Right lobe of liver (tissue), 6 donors: ENCODE measurements at regions not wholly inside any gene's neighbourhood (a gene's known extent, or its start where the extent isn't known, plus 50 kb on each side); places are given as distances from the start of the nearest gene placed in this dataset.

Experiments
- ATAC-seq, 4 donors: fragments of 200-7000 bp; cut with Tn5 transposase; one replicate each; pipeline ENCODE4 v1.9.1; 2020; ENCODE audit warnings: mild to moderate bottlenecking in 4 of 4, moderate library complexity in 4 of 4
- DNase-seq, 3 donors: peaks; one replicate each; pipeline ENCODE4 v3.0.0-alpha.2; 2020
- H3K27ac ChIP-seq, 3 donors: fragments of 200-600 bp; one replicate each; pipeline ENCODE4 v1.8.0; 2022
- H3K27me3 ChIP-seq, 2 donors: fragments of 200-600 bp; one replicate each; pipeline ENCODE4 v1.8.0; 2022
- H3K36me3 ChIP-seq, 4 donors: fragments of 200-600 bp; sonication (generic) in 1 of 4; one replicate each; pipeline versions ENCODE4 v1.5.1 to v1.8.0; 2017 to 2022; ENCODE audit warnings: control low read depth in 1 of 4
- H3K4me1 ChIP-seq, 4 donors: fragments of 200-600 bp; sonication (generic) in 1 of 4; one replicate each; pipeline versions ENCODE4 v1.5.1 to v1.8.0; 2017 to 2022; ENCODE audit warnings: control low read depth in 1 of 4
- H3K4me3 ChIP-seq, 3 donors: fragments of 200-600 bp; one replicate each; pipeline ENCODE4 v1.8.0; 2022
- H3K9me3 ChIP-seq, 4 donors: fragments of 200-600 bp; sonication (generic) in 1 of 4; one replicate each; pipeline versions ENCODE4 v1.5.1 to v1.8.0; 2017 to 2022; ENCODE audit warnings: control low read depth in 1 of 4
- POLR2A ChIP-seq: fragments of 450-650 bp; IDR thresholded peaks from one replicate; pipeline ENCODE4 v1.6.1; 2017; ENCODE audit warnings: antibody characterized with exemption, mild to moderate bottlenecking
- WGBS: methylation state at CpG from one replicate; pipeline ENCODE4 v1.1.6; 2018; ENCODE audit warnings: low coverage, low lambda C conversion rate; ENCODE audit not compliant: insufficient coverage; ENCODE audit errors: missing lambda C conversion rate; 5-methylcytosine and 5-hydroxymethylcytosine counted together
- intact Hi-C, 2 donors: fragments of 100-400 bp; cut with DNase I; formaldehyde crosslinking; loops; one replicate each; pipeline versions ENCODE4 v1.11.2 to v1.14.1; 2022
- TF ChIP-seq, protein P1 (sequence below), 4 donors: fragments of 200-600 bp in 3 of 4; fragments of 450-650 bp in 1 of 4; IDR thresholded peaks; one replicate each; pipeline versions ENCODE4 v1.5.1 to v1.8.0; 2016 to 2022; ENCODE audit warnings: antibody characterized with exemption in 4 of 4, mild to moderate bottlenecking in 2 of 4
- donor health status: DM: no; HTN: yes; CAD: no.
- donor health status: DM: no; HTN: no; CAD: no.
- donor health status: DM: no; HTN: no; CAD: no.
- donor health status: DM: no; HTN: yes; CAD: no.
- donor health status: DM: no; HTN: yes; CAD: no.

GRCh38 chrX:43141885-43142284 is 363.9 kb upstream of the PPP1R2C start:
- Histone ChIP-seq H3K4me1 (no peaks in the 10 kb centered on the region), H3K27ac (no peak overlapping the region), H3K27me3 (no peaks in the 10 kb centered on the region), H3K4me3 (no peak overlapping the region), H3K9me3 (no peaks in the 10 kb centered on the region), H3K36me3 (no peaks in the 10 kb centered on the region)
- intact Hi-C loops, result no loop called here
- TF ChIP-seq, protein P1, sequence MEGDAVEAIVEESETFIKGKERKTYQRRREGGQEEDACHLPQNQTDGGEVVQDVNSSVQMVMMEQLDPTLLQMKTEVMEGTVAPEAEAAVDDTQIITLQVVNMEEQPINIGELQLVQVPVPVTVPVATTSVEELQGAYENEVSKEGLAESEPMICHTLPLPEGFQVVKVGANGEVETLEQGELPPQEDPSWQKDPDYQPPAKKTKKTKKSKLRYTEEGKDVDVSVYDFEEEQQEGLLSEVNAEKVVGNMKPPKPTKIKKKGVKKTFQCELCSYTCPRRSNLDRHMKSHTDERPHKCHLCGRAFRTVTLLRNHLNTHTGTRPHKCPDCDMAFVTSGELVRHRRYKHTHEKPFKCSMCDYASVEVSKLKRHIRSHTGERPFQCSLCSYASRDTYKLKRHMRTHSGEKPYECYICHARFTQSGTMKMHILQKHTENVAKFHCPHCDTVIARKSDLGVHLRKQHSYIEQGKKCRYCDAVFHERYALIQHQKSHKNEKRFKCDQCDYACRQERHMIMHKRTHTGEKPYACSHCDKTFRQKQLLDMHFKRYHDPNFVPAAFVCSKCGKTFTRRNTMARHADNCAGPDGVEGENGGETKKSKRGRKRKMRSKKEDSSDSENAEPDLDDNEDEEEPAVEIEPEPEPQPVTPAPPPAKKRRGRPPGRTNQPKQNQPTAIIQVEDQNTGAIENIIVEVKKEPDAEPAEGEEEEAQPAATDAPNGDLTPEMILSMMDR (IDR thresholded peaks at IDR 0.05), result no peak
- no peak for TF ChIP-seq POLR2A
- ATAC-seq (no peak), DNase-seq (no peak)

GRCh38 chrX:43148305-43148704 is 370.3 kb upstream of the PPP1R2C start:
- ATAC-seq, result no peak
- no peak overlapping the region for H3K27ac ChIP-seq
- H3K27me3 ChIP-seq, result no peaks in the 10 kb centered on the region
- DNase-seq, result no peak
- H3K4me1 ChIP-seq, result no peaks in the 10 kb centered on the region
- H3K36me3 ChIP-seq, result no peaks in the 10 kb centered on the region
- TF ChIP-seq, protein P1 (IDR thresholded peaks at IDR 0.05), result no peak
- TF ChIP-seq POLR2A, result no peak
- no peaks in the 10 kb centered on the region for H3K9me3 ChIP-seq
- 53% methylated on average over 3 of the region's 3 CpGs for WGBS
- intact Hi-C loops, result no loop called here
- no peak overlapping the region for H3K4me3 ChIP-seq

GRCh38 chrX:43165343-43165920 is 387.5 kb upstream of the PPP1R2C start:
- H3K36me3 ChIP-seq, result no peaks in the 10 kb centered on the region
- WGBS, result 50% methylated on average over 5 of the region's 5 CpGs

GRCh38 chrX:43166874-43167273 is 388.9 kb upstream of the PPP1R2C start:
- H3K4me1 ChIP-seq, result no peaks in the 10 kb centered on the region
- H3K27ac ChIP-seq, result no peak overlapping the region
- TF ChIP-seq, protein P1 (IDR thresholded peaks at IDR 0.05), result no peak
- TF ChIP-seq POLR2A, result no peak
- intact Hi-C loops, result no loop called here
- H3K36me3 ChIP-seq, result no peaks in the 10 kb centered on the region
- H3K27me3 ChIP-seq, result no peaks in the 10 kb centered on the region
- ATAC-seq, result no peak
- H3K9me3 ChIP-seq, result no peaks in the 10 kb centered on the region
- no peak for DNase-seq
- no peak overlapping the region for H3K4me3 ChIP-seq

More at GRCh38 chrX:43165343-43165920, 387.5 kb upstream of the PPP1R2C start:
- ATAC-seq (no peak), DNase-seq (no peak)
- intact Hi-C loops, result no loop called here
- H3K4me3 ChIP-seq, result no peak overlapping the region
- no peak overlapping the region for H3K27ac ChIP-seq
- no peaks in the 10 kb centered on the region for H3K27me3 ChIP-seq
- no peaks in the 10 kb centered on the region for H3K9me3 ChIP-seq
- no peaks in the 10 kb centered on the region for H3K4me1 ChIP-seq
- TF ChIP-seq POLR2A, result no peak
- TF ChIP-seq, protein P1 (IDR thresholded peaks at IDR 0.05), result no peak

DNA sequence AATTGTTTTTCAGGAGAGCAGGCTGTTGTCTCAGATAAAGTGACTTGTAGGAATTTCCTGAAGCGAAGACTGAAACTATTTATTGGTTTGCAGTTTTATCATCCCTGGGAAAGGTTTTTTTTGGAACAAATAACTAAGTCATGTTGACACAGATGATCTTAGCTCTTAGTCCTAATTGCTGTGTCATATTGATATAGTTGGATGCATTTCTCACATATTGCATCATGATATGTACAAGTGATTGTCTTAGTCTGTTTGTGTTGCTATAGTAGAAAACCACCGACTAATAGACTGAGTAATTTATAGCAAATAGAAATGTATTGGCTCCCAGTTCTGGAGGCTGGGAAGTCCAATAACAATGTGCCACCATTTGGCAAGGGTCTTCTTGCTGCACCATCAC is 397.5 kb upstream of the PPP1R2C start:
- no peaks in the 10 kb centered on the region for H3K27me3 ChIP-seq
- intact Hi-C loops, result no loop called here
- TF ChIP-seq, protein P1 (IDR thresholded peaks at IDR 0.05), result no peak
- TF ChIP-seq POLR2A, result no peak
- no peak for ATAC-seq
- no peaks in the 10 kb centered on the region for H3K9me3 ChIP-seq
- H3K4me3 ChIP-seq, result no peak overlapping the region
- DNase-seq, result no peak
- no peaks in the 10 kb centered on the region for H3K36me3 ChIP-seq
- no peaks in the 10 kb centered on the region for H3K4me1 ChIP-seq
- H3K27ac ChIP-seq, result no peak overlapping the region
- WGBS, result 64% methylated on average over 2 of the region's 2 CpGs
